Brain microvascular endothelial cell (primary cell): ENCODE measurements at regions not wholly inside any gene's neighbourhood (a gene's known extent, or its start where the extent isn't known, plus 50 kb on each side); places are given as distances from the start of the nearest gene placed in this dataset.

Experiments
- DNase-seq: peaks from one replicate; pipeline ENCODE4 v3.0.0-alpha.2; 2020
- H3K27ac ChIP-seq: fragments of 250-450 bp; sonication (Bioruptor Pico); 2 replicates; pipeline ENCODE4 v1.5.1; 2020; ENCODE audit warnings: mild to moderate bottlenecking, moderate library complexity
- H3K27me3 ChIP-seq: fragments of 250-450 bp; sonication (Bioruptor Pico); replicated peaks from 2 replicates; pipeline ENCODE4 v1.5.1; 2020; ENCODE audit warnings: mild to moderate bottlenecking
- H3K36me3 ChIP-seq: fragments of 250-450 bp; sonication (Bioruptor Pico); replicated peaks from 2 replicates; pipeline ENCODE4 v1.5.1; 2020; ENCODE audit warnings: mild to moderate bottlenecking
- H3K4me3 ChIP-seq: 2 replicates; pipeline ENCODE4 v1.5.1; 2011; ENCODE audit warnings: low read depth, mild to moderate bottlenecking, control low read depth, low read length, moderate library complexity
- in situ Hi-C: cut with HindIII; loops from 2 replicates; pipeline ENCODE4 v1.10.0; 2017; ENCODE audit warnings: low sequenced_read_pairs, low pct_ligation_motif_present
- TF ChIP-seq, protein P1 (sequence below): IDR thresholded peaks from 2 replicates; pipeline ENCODE4 v1.5.1; 2011; ENCODE audit warnings: low read depth, mild to moderate bottlenecking, moderate library complexity, low read length, control low read depth, inconsistent platforms; ENCODE audit errors: missing control alignments

DNA sequence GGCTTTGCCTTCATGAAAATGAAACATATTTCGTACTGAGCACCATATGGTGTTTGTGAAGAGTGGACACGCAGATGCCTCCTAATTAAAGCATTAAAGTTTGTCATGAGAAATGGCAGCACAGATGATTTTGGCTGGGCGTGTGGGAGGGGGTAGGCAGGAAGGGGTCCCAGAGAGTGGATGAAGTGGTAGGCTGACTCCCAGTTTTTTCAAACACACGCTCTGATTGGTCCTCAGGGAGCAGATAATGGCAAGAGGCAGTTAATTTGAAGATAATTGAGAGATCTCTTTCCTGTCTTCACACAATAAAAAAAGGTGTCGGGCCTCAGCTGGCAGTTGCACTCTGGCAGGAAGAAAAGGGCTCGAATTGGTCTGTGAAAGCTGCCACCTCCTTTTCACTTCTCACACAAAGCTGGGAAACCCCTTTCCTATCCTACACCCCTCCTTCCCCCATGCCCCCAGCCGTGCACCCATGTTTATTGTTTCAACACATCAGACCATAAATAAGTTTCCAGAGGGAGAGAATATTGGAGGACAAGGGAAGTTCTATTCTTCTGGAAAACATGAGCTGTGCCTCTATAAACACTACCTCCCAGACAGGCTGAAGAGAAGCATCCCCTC is 429.6 kb downstream of the ARHGEF28 start:
- in situ Hi-C loops: no loop called here
- no peaks in the 10 kb centered on the region for H3K36me3 ChIP-seq
- DNase-seq: no peak
- H3K4me3 ChIP-seq: no peak overlapping the region
- TF ChIP-seq, protein P1, sequence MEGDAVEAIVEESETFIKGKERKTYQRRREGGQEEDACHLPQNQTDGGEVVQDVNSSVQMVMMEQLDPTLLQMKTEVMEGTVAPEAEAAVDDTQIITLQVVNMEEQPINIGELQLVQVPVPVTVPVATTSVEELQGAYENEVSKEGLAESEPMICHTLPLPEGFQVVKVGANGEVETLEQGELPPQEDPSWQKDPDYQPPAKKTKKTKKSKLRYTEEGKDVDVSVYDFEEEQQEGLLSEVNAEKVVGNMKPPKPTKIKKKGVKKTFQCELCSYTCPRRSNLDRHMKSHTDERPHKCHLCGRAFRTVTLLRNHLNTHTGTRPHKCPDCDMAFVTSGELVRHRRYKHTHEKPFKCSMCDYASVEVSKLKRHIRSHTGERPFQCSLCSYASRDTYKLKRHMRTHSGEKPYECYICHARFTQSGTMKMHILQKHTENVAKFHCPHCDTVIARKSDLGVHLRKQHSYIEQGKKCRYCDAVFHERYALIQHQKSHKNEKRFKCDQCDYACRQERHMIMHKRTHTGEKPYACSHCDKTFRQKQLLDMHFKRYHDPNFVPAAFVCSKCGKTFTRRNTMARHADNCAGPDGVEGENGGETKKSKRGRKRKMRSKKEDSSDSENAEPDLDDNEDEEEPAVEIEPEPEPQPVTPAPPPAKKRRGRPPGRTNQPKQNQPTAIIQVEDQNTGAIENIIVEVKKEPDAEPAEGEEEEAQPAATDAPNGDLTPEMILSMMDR: no peak
- no peak overlapping the region for H3K27ac ChIP-seq
- no peaks in the 10 kb centered on the region for H3K27me3 ChIP-seq

DNA sequence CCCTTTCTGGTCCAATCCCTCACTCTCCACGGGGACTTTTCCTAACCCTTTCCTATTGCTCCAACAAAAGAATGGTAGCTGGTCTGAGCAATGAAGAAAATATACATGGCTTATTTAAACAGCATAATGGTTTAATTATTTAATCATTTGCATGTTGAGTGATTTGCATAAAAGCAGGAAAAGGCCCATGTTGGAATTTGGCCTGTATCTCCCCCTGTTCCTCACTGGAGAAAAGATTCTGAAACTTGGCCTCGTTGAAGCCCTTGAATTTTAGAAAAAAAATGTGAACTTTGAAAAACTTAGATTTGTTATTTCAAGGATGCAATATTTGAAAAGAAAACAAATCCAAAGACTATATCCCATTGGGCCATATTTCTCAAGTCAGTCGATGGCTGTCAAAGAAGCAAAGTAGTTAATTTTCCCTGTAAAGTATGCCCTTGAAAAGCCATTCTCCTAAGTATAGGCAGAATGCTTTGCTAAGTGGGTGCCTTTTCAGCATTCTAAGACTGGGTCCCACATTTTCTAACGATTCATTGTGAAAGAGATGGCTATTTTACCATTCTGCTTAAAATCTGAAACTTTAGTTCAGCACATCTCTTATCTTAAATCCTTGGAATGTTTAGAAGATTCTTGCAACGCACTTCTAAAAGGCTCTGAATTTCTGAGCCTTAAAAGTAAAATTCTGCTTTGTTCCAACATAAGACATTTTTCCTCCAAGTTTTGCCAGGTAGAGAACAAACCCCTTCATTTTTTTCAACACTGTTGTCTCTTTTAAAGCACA is 428.8 kb downstream of the ARHGEF28 start:
- TF ChIP-seq, protein P1: no peak
- Histone ChIP-seq H3K36me3 (no peaks in the 10 kb centered on the region), H3K27me3 (no peaks in the 10 kb centered on the region), H3K27ac (no peak overlapping the region), H3K4me3 (no peak overlapping the region)
- in situ Hi-C loops: no loop called here
- DNase-seq: no peak

DNA sequence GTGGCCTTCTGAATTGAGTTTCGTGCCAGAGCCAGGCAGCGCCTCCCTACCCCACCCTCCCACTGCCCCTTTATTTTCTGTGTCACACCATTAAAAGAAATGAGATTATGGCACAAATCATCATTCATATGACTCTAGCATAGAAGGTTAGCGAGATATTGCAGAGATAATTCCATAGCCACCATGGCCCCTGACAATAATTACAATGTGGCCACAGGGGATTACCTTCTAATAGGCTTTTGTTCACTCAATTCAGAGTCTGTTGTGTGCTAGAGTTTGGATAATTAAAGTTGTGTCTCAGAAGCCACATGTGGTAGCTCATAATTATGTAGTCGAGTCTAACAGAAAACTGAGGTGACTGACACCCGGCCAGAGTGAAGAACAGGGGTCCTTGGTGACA is 428.1 kb downstream of the ARHGEF28 start:
- DNase-seq: no peak
- TF ChIP-seq, protein P1: no peak
- Histone ChIP-seq H3K27ac (no peak overlapping the region), H3K4me3 (no peak overlapping the region), H3K27me3 (no peaks in the 10 kb centered on the region), H3K36me3 (no peaks in the 10 kb centered on the region)
- in situ Hi-C loops: no loop called here

DNA sequence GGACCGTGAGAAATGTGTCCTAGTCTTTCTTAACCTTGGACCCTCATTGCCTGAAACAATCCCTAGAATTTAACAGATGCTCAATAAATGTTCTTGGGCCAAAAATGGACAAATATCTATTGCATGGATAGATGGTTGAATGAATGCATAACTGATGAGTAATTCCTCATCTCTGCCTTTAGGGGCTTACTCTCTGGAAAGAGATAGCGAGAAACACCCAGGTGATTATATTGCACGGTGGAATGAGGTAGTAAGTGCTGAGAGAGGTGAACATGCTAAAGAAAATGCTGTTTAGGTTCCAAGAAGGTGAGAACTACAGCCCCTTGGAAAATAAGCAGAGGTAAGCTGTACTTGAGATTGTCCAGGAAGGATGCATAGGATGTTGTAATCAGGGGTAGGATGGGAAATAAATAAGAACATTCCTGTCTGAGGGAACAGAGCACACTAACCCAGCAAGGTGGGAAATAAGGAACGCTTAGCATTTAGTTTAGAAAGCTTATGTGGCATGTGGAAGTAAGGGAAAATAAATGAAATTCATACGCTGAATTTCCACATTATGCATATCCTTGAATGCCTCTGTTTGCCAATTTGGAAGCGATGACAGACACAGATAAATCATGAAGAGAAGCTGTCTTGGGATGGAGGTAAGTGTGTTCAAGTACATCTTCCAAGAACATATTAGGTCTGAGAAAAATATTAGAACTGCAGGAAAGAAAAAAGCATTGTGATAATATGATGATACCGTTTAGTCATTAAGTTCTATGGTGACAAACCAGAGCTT is 426.6 kb downstream of the ARHGEF28 start:
- in situ Hi-C loops: no loop called here
- no peak overlapping the region for H3K27ac ChIP-seq

DNA sequence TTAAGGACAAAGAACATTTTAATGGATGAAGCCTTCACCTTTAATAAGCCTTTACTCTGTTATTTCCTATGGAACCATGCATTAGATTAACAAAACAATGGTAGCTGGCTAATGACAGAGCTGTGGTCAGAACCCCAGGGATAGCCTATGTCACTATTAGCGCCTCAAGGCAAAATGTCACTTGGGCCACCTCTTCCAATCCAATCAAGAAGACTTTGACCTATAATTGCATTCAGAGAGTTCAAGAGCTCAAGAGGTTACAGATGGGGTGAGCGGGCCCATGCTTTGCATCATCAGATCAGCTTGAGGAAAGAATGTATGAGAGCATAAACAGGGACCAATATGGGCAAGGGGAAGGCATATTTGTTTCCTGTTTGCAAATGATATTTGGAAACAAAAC is 425.1 kb downstream of the ARHGEF28 start:
- no peak overlapping the region for H3K4me3 ChIP-seq
- H3K27me3 ChIP-seq: no peaks in the 10 kb centered on the region
- TF ChIP-seq, protein P1: no peak
- in situ Hi-C loops: no loop called here
- H3K36me3 ChIP-seq: no peaks in the 10 kb centered on the region
- H3K27ac ChIP-seq: no peak overlapping the region
- DNase-seq: no peak

More for the DNA sequence above, 426.6 kb downstream of the ARHGEF28 start:
- H3K36me3 ChIP-seq: no peaks in the 10 kb centered on the region
- TF ChIP-seq, protein P1: no peak
- H3K4me3 ChIP-seq: no peak overlapping the region
- no peak for DNase-seq
- H3K27me3 ChIP-seq: no peaks in the 10 kb centered on the region
